ENCODE measurements at regions not wholly inside any gene's neighbourhood (a gene's known extent, or its start where the extent isn't known, plus 50 kb on each side); places are given as distances from the start of the nearest gene placed in this dataset.
"Not testable (repeated sequence)": the region's sequence is repeated elsewhere in the genome, so short reads cannot be mapped to it uniquely, and the experiment has no call there.

DNA sequence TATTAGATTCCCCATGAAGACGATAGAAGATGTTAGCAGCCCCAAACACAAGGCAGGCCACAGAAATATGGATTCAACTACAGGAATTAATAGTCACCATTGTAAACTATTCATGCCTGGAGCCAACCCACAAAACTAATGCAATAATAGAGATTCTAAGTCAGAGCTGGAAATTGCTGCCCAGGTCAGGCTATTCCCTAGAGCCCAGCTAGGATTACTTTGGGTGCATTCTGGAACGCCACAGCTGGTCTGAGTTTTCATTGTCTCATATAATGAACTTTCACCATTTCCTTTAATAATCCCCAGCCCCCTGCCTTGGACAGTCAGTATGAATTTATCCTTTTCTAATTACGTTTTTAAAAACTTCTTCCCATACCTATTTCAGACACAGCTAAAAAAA lies 252.6 kb downstream of the PAPSS1 start:
- no peak for DNase-seq

DNA sequence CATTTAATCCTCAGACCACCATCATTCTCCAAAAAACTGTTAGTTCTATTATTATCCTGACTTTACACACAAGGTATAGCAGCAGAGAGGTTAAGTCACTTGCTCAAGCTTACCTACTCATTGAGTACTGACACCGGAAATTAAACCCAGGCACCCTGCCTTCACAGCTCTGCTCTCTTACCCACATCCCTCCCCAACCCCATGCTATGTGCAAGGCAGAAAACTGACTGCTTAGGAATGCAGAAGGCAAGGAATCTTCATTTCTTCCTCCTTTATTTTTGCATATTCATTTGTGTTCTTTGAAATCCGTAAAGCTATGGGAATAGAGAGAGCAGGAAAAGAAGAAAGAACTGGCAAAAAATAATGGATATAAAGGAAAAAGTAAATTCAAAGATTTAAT lies 261.8 kb downstream of the PAPSS1 start:
- DNase-seq: no peak

DNA sequence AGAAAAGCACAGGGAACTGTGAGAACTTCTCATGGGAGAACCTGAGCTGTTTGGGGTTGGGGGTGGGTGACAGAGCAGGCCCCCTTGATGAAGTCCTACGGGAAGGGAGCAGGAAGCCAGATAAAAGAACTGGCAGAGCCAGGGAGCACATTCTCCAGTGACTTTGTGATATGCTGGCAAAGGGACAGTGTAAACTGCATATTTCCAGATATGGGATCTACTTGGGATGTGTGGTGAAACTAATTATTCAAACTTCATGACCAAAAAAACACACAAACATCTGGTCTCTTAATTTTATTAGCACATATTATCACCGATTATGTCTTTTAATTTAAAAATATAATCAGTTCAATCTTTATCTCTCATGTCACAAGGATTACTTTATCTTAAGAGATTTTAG lies 266.0 kb downstream of the PAPSS1 start:
- DNase-seq: no peak

- no peak for DNase-seq
These were observed 267.1 kb downstream of the PAPSS1 start for GRCh38 chr4:107452717-107453630.

DNA sequence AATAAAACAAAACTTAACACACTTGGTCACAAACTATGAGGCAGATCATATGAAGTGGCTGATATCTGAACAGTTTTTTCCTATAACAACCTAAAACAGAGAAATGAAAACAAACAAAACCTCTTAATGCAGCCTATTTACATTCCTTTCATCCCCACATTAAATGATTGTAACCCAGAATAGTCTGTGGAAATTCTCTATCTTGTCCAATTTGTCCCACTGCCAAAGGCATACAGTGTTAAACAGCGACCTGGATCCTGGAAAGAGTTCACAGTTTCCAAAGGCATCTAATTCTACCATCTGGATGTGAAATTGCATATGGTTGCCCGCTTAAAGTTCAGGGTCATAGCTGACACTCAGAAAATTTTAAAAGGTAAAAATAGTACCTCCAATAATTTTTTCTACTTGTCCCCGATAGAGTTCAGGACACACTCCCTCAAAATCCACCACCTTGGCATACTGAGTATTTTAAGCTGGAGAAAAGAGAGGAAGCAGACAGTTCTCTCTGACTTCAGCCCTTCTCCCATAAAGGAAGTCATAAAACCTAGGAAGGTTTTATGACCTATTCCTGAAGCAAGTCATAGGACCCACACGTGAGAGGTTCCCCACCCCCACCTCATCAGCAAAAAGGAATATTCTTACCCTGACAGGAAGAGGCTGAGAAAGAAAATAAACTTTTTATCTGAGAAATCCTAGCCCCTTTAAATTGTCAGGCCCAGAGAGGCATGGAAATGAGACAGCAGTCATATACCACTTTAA lies 270.2 kb downstream of the PAPSS1 start:
- no peak for DNase-seq

DNA sequence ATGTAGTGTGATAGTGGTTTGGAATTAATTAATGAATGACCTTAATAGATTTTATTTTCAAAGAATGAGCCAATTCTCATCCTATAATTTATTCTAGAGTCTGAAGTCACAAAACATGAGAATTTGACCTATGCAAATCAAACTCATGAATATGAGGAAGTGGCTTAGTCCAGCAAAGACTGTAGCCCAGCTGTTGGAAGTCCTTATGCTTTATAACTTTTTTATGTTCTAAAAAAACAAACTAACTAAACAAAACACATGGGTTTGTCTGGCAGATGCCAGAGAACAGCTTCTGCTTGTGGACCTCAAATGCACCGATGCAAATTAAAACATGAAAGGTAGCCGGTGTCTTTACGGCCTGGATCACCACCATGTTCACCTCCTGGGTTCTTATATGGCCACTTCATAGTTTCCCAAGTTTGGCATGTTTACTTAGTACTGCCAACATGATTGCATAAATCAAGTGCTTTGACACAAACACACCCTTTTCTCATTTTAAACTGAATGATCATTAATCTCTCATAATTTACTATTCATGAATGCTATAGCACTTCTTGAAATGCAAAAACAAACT lies 277.4 kb downstream of the PAPSS1 start:
- DNase-seq: no peak

DNA sequence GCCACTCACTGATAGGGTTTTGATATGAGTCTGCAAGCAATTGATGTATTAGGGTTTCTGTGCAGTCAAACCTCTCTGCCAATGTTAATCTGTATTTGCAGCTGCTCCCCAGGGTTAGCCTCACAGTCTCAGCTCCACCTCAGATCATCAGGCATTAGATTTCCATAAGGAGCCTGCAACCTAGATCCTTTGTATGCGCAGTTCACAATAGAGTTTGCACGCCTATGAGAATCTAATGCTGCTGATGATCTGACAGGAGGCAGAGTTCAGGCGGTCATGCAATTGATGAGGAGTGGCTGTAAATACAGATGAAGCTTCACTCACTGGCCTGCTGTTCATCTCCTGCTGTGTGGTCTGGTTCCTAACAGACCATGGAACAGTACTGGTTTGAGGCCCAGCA lies 280.6 kb downstream of the PAPSS1 start:
- DNase-seq: no peak

- DNase-seq: not testable (repeated sequence)
These were observed 283.6 kb downstream of the PAPSS1 start for GRCh38 chr4:107436471-107436870.

DNA sequence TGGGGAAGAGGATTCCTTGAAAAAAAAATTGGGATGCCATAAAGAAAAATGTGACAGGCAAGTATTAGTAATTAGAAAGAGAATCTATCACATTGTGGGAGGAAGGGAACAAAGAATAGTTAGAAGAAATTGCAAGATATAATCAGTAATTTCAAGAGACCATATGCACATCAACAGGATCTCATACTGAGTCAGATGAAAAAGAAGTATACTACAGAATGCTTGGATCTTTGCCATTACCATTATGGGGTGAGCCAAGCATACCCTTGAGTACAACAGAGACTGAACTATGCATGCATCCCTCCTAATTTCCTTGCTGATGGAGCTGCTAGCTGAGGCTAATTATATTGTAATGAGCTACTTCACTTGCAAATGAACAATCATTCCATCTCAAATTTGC lies 287.6 kb downstream of the PAPSS1 start:
- no peak for DNase-seq

- no peak for DNase-seq
These were observed 296.2 kb downstream of the PAPSS1 start for GRCh38 chr4:107423677-107424405.

DNA sequence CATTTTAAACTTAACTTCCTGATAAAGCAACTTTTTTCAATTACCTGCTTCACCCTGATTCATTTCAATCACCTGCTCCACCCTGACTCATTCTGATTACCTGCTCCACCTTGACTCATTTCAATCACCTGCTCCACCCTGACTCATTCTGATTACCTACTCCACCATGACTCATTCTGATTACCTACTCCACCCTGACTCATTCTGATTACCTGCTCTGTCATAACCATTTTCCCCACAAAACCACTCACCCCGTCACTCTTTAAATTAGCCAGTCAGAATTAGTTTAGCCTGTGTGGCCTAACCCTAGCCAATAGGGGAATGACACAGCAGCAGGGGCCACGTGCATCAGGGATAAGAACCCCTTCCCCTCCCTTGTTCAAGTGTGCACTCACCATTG lies 300.5 kb downstream of the PAPSS1 start:
- DNase-seq: not testable (repeated sequence)

- no peak for DNase-seq
These were observed 301.0 kb downstream of the PAPSS1 start for GRCh38 chr4:107419052-107419451.

DNA sequence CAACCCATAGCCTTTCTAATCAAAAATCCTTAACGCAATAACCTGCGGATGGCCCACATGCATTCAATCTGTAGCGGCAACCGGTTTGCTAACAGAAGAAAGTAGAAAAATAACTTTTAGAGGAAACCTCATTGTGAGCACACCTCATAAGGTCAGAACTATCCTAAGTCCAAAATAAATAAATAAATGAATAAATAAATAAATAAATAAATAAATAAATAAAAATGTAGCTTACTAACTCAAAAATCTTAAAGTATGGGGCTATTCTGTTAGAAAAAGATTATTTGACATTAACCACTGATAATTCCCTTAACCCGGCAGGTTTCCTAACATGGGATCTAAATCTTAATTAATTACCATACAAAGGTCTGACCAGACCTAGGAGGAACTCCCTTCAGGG lies 304.5 kb downstream of the PAPSS1 start:
- DNase-seq: not testable (repeated sequence)

GRCh38 chr4:107409872-107410271 lies 310.2 kb downstream of the PAPSS1 start:
- not testable (repeated sequence) for DNase-seq

DNA sequence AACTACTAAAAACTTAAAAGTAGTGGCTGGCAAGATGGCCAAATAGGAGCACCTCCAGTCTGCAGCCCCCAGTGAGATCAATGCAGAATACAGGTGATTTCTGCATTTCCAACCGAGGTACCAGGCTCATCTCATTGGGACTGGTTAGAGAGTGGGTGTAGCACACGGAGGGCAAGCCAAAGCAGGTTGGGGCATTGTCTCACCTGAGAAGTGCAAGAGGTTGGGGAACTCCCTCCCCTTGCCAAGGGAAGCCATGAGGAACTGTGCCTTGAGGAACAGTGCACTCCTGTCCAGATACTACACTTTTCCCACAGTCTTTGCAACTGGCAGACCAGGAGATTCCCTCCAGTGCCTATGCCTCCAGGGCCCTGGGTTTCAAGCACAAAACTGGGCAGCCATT lies 311.1 kb downstream of the PAPSS1 start:
- DNase-seq: no peak

GRCh38 chr4:107404591-107405300 lies 315.3 kb downstream of the PAPSS1 start:
- DNase-seq: no peak

DNA sequence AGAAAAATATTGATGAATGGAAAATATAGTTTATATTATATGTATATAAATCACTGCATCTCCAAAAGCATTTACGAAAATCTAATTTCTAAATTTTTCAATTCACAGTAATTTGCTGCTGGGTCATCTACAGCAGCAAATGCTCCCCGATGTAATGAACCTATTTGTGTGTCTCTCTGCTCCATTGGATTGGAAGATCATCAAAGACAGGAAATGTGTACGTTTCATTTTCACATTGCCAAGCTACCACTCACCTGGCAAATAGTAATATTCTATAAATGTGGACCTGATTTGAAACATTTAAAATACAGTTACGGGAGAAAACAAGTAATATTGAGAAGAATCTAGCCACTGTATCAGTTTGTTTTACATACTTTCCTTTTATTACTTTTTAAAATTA lies 317.7 kb downstream of the PAPSS1 start:
- no peak for DNase-seq

DNA sequence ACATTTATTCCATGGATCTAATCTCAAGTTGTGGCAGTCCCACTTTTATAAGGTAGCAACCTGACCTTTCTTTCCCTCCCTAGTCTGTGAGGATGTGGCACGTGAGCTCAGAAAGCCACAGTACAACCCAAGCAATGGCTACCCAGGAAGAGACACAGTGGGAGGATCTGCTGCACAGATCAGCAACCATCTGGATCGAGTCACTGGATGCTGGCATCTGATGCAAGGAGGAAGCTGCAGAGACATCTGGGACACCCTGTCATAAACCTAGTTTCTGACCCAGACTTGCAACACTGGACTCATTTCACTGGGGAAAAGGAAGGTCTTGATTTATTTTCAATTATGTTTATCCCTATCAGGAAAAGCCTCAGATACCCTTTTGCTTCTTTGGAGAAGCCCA lies 327.1 kb downstream of the PAPSS1 start:
- DNase-seq: no peak

GRCh38 chr4:107392380-107392779 lies 327.7 kb downstream of the PAPSS1 start:
- DNase-seq: no peak

- no peak for DNase-seq
These were observed 328.4 kb downstream of the PAPSS1 start for GRCh38 chr4:107391630-107392028.

- no peak for DNase-seq
These were observed 328.9 kb downstream of the PAPSS1 start for GRCh38 chr4:107391009-107391629.

DNA sequence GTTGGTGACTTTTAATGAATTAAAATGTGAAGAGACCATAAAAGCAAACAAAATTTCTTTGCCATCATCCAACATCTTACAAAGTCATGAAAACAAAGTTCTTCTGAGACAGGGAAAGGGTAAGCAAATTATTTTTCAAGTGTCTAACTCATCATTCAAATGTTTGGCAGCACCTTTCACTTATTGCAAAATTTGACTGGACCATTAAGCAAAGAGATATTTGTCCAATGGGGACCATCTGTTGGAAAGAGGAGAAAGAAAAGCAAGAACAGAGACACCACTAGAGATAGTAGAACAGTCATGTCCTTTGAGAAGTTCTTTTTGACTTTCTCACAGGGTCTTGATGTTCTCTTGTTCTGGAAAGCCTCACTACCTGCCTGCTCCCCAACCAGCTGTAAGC lies 330.1 kb downstream of the PAPSS1 start:
- no peak for DNase-seq
